ENCODE measurements at regions not wholly inside any gene's neighbourhood (a gene's known extent, or its start where the extent isn't known, plus 50 kb on each side); places are given as distances from the start of the nearest gene placed in this dataset.

DNA sequence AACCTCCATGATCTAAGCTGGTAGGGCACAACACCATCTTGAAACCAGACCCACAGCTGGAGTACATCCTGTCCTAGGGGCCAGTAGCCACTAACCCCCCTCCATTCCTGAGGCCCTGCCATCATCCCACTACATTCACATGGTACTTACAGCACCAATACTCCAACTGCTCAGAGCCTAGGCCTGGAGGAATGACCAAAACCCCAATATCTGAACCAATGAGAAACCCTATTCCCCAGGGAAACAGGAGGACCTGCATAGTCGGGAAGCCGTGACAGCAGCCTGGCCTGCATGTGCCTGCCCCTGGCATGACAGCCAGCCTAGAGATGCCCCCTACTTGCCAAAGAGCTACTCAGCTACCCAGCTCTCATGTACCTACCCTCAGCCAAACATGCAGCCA lies 65.4 kb upstream of the DMRT1 start:
- Histone ChIP-seq H3K27me3 (ENCODE audit: control insufficient read depth, insufficient read depth, low read length) (no peaks in the 10 kb centered on the region), H3K36me3 (replicated peaks; ENCODE audit: control insufficient read depth, insufficient read depth, low read length) (no peaks in the 10 kb centered on the region)

GRCh38 chr9:777978-778377 lies 63.5 kb upstream of the DMRT1 start:
- Histone ChIP-seq H3K27me3 (ENCODE audit: control insufficient read depth, insufficient read depth, low read length) (no peaks in the 10 kb centered on the region), H3K4me3 (ENCODE audit: insufficient read depth, low read depth, low read length) (no peak overlapping the region), H3K36me3 (replicated peaks; ENCODE audit: control insufficient read depth, insufficient read depth, low read length) (no peaks in the 10 kb centered on the region)
- no peak for DNase-seq

More for the DNA sequence above, 65.4 kb upstream of the DMRT1 start:
- no peak overlapping the region for H3K4me3 ChIP-seq (ENCODE audit: insufficient read depth, low read depth, low read length)
- no peak for DNase-seq

- Histone ChIP-seq H3K4me3 (ENCODE audit: insufficient read depth, low read depth, low read length) (no peak overlapping the region), H3K27me3 (ENCODE audit: control insufficient read depth, insufficient read depth, low read length) (no peaks in the 10 kb centered on the region), H3K36me3 (replicated peaks; ENCODE audit: control insufficient read depth, insufficient read depth, low read length) (no peaks in the 10 kb centered on the region)
- no peak for DNase-seq
Observed at GRCh38 chr9:784202-784601, 57.3 kb upstream of the DMRT1 start.

- H3K36me3 ChIP-seq (replicated peaks; ENCODE audit: control insufficient read depth, insufficient read depth, low read length), result no peaks in the 10 kb centered on the region
- no peak overlapping the region for H3K4me3 ChIP-seq (ENCODE audit: insufficient read depth, low read depth, low read length)
- no peaks in the 10 kb centered on the region for H3K27me3 ChIP-seq (ENCODE audit: control insufficient read depth, insufficient read depth, low read length)
- no peak for DNase-seq
Observed at GRCh38 chr9:784916-785315, 56.6 kb upstream of the DMRT1 start.

DNA sequence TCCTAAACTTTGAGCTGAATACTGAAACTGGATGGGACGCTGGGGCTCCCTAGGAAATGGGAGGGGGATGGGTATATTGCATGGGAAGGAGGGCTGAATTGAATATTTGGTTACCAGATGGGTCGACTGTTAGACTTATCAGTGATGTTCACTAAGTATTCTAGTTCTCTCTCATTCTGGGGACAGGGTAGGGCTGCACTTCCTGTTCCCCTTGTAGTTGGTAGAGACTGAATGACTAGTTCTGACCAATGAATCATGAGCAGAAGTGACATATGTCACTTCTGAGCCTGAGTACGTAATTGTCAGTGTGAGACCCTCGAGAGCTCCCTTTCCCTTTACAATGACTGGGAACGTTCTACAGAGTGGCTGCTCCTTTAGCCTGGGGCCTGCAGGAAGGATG lies 55.5 kb upstream of the DMRT1 start:
- H3K27me3 ChIP-seq (ENCODE audit: control insufficient read depth, insufficient read depth, low read length), result no peaks in the 10 kb centered on the region
- H3K4me3 ChIP-seq (ENCODE audit: insufficient read depth, low read depth, low read length), result no peak overlapping the region
- DNase-seq, result no peak
- no peaks in the 10 kb centered on the region for H3K36me3 ChIP-seq (replicated peaks; ENCODE audit: control insufficient read depth, insufficient read depth, low read length)

DNA sequence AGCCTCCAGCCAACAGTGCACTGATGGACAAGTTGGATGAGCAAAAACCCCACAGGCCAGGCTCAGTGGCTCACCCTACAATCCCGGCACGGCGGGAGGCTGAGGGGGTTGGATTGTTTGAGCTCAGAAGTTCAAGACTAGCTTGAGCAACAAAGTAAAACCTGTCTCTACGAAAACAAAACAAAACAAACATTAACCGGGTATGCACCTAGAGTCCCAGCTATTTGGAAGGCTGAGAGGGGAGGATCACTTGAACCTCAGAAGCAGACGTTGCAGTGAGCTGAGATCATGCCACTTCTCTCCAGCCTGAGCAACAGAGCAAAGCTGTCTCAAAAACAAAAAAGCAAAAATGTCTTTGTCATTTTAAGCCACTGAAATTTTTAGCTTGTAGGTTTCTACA lies 55.1 kb upstream of the DMRT1 start:
- Histone ChIP-seq H3K4me3 (ENCODE audit: insufficient read depth, low read depth, low read length) (no peak overlapping the region), H3K27me3 (ENCODE audit: control insufficient read depth, insufficient read depth, low read length) (no peaks in the 10 kb centered on the region), H3K36me3 (replicated peaks; ENCODE audit: control insufficient read depth, insufficient read depth, low read length) (no peaks in the 10 kb centered on the region)
- DNase-seq, result no peak

DNA sequence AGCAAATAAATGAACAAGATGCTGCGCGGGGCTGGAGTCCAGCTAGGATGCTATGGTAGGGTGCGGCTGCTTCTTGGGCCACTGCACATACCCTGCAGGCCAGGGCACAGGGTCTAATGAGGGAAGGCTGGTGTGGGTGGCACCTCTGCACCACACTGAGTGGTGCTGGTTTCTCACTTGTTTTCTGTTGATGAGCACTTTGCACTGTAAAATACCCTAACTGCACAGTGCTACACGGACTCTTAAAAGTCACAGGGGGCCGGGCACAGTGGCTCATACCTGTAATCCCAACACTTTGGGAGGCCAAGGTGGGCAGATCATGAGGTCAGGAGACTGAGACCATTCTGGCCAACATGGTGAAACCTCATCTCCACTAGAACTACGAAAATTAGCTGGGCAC lies 52.7 kb upstream of the DMRT1 start:
- DNase-seq, result no peak
- Histone ChIP-seq H3K36me3 (replicated peaks; ENCODE audit: control insufficient read depth, insufficient read depth, low read length) (no peaks in the 10 kb centered on the region), H3K4me3 (ENCODE audit: insufficient read depth, low read depth, low read length) (no peak overlapping the region), H3K27me3 (ENCODE audit: control insufficient read depth, insufficient read depth, low read length) (no peaks in the 10 kb centered on the region)

All from H7 (cell line).